HFFc6 (cell line): ENCODE measurements at regions not wholly inside any gene's neighbourhood (a gene's known extent, or its start where the extent isn't known, plus 50 kb on each side); places are given as distances from the start of the nearest gene placed in this dataset.

Source experiments
- DNase-seq: peaks from one replicate; pipeline ENCODE4 v3.0.0-alpha.2; 2018
- H3K27ac Mint-ChIP-seq: 2 replicates; pipeline ENCODE4 v1.8.0; 2020; ENCODE audit warnings: mild to moderate bottlenecking, mixed read lengths
- H3K27me3 Mint-ChIP-seq: 2 replicates; pipeline ENCODE4 v1.8.0; 2021; ENCODE audit warnings: mild to moderate bottlenecking, moderate library complexity, mixed read lengths; ENCODE audit not compliant: insufficient read depth
- H3K36me3 Mint-ChIP-seq: 2 replicates; pipeline ENCODE4 v1.8.0; 2021; ENCODE audit warnings: low read depth, mixed read lengths
- H3K4me1 Mint-ChIP-seq: 2 replicates; pipeline ENCODE4 v1.8.0; 2020; ENCODE audit warnings: low read depth, mixed read lengths
- H3K4me3 Mint-ChIP-seq: 2 replicates; pipeline ENCODE4 v1.8.0; 2020; ENCODE audit warnings: mild to moderate bottlenecking, moderate library complexity, mixed read lengths
- H3K9me3 Mint-ChIP-seq: 2 replicates; pipeline ENCODE4 v1.8.0; 2020; ENCODE audit warnings: mild to moderate bottlenecking, mixed read lengths
- TF ChIP-seq, protein P1 (sequence below): fragments of 200-600 bp; sonication (generic); IDR thresholded peaks from 2 replicates; pipeline ENCODE4 v1.5.0; 2021; ENCODE audit warnings: antibody characterized with exemption, mild to moderate bottlenecking

DNA sequence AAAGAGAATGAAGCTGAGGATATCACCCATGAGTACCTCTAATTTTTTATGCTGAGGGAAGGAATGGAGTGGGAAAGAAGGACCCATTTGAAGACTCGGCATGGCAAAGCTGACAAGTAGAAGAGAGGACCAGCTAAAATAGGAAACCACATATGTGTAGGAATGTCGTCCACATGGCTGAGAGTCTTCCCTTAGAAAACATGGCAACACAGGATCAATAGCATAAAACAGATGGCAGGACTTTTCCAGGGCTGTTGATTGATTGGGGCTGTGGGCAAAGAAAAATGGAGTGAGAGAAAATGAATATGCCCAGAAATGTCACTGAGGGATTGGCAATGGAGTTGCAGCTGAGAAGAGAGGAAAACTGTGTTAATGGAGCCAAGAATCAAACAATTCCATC lies 76.2 kb upstream of the PRICKLE2 start:
- Mint-ChIP-seq H3K4me3 (no peak overlapping the region), H3K4me1 (peaks cover 29% of the 10 kb centered on the region), H3K27ac (no peak overlapping the region), H3K36me3 (peaks cover 10% of the 10 kb centered on the region; the same call in 1 of the 2 replicates), H3K27me3 (no peaks in the 10 kb centered on the region; the same call in 1 of the 2 replicates), H3K9me3 (peaks cover 5% of the 10 kb centered on the region)
- TF ChIP-seq, protein P1, sequence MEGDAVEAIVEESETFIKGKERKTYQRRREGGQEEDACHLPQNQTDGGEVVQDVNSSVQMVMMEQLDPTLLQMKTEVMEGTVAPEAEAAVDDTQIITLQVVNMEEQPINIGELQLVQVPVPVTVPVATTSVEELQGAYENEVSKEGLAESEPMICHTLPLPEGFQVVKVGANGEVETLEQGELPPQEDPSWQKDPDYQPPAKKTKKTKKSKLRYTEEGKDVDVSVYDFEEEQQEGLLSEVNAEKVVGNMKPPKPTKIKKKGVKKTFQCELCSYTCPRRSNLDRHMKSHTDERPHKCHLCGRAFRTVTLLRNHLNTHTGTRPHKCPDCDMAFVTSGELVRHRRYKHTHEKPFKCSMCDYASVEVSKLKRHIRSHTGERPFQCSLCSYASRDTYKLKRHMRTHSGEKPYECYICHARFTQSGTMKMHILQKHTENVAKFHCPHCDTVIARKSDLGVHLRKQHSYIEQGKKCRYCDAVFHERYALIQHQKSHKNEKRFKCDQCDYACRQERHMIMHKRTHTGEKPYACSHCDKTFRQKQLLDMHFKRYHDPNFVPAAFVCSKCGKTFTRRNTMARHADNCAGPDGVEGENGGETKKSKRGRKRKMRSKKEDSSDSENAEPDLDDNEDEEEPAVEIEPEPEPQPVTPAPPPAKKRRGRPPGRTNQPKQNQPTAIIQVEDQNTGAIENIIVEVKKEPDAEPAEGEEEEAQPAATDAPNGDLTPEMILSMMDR, result no peak
- DNase-seq, result no peak

DNA sequence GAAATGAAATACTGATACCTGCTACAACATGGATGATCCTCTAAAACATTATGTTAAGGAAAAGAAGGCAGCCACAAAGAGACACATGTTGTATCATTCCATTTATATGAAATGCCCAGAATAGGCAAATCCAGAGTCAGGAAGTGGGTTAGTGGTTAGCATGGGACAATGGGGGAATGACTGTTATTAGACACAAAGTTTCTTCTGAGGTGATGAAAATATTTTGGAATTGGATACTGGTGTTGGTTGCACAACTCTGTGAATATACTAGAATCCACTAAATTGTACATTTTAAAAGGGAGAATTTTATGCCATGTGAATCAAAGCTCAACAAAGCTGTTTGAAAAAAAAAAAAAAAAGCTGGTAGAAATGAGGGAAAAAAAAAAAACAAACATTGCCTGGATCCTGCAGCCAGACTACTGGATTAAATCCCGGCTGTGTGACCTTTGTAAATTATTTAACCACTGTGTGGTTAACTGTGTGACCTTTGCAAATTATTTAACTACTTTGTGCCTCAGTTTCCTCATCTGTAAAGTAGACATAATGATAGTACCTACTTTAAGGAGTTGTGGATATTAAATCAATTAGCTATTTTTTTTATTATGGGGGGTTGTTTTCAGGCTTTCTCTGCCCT lies 75.6 kb upstream of the PRICKLE2 start:
- H3K4me1 Mint-ChIP-seq, result peaks cover 28% of the 10 kb centered on the region
- H3K27ac Mint-ChIP-seq, result no peak overlapping the region
- H3K9me3 Mint-ChIP-seq, result peaks cover 5% of the 10 kb centered on the region
- peak; percentile 53 for DNase-seq
- no peaks in the 10 kb centered on the region; the same call in 1 of the 2 replicates for H3K27me3 Mint-ChIP-seq
- TF ChIP-seq, protein P1, result no peak
- no peak overlapping the region for H3K4me3 Mint-ChIP-seq
- peaks cover 10% of the 10 kb centered on the region; the same call in 1 of the 2 replicates for H3K36me3 Mint-ChIP-seq

DNA sequence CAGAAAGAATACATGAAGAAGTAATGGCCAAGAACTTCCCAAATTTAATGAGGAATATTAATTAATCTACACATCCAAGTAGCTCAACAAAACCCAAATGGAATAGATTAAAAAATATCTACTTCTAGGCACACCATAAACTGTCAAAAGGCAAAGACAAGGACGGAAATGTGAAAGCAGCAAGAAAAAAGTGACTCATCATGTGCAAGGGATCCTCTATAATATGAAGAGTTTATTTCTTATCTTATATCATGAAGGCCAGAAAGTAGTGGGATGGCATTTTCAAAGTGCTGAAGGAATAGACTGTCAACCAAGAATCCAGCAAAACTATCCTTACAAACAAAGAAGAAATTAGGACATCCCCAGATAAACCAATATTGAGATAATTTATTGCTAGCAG lies 73.9 kb upstream of the PRICKLE2 start:
- H3K27ac Mint-ChIP-seq, result no peak overlapping the region
- TF ChIP-seq, protein P1, result no peak
- peaks cover 10% of the 10 kb centered on the region; the same call in 1 of the 2 replicates for H3K36me3 Mint-ChIP-seq
- no peak overlapping the region for H3K4me3 Mint-ChIP-seq
- no peaks in the 10 kb centered on the region for H3K27me3 Mint-ChIP-seq
- H3K4me1 Mint-ChIP-seq, result peaks cover 40% of the 10 kb centered on the region
- DNase-seq, result no peak
- H3K9me3 Mint-ChIP-seq, result peaks cover 5% of the 10 kb centered on the region

DNA sequence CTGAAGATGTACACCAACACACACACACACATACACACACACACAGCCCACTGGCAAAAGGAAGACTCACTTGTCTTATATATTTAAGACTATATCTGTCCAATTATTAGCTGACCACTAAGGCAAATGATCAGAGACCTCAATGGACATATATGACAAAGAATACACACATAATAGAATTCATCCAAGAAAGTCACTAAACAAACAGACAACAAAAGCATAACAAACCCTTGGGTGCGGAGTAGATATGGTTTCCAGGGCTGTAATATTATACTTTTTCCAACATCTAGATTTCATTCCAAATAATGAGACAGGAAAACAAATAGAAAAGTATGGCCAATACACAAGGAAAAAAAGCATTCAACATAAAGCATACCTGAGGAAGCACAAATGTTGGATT lies 72.3 kb upstream of the PRICKLE2 start:
- H3K27me3 Mint-ChIP-seq, result no peaks in the 10 kb centered on the region
- H3K4me1 Mint-ChIP-seq, result peaks cover 39% of the 10 kb centered on the region
- H3K27ac Mint-ChIP-seq, result no peak overlapping the region
- no peak overlapping the region for H3K4me3 Mint-ChIP-seq
- DNase-seq, result no peak
- TF ChIP-seq, protein P1, result no peak
- H3K36me3 Mint-ChIP-seq, result peaks cover 10% of the 10 kb centered on the region; the same call in 1 of the 2 replicates
- H3K9me3 Mint-ChIP-seq, result peaks cover 5% of the 10 kb centered on the region

DNA sequence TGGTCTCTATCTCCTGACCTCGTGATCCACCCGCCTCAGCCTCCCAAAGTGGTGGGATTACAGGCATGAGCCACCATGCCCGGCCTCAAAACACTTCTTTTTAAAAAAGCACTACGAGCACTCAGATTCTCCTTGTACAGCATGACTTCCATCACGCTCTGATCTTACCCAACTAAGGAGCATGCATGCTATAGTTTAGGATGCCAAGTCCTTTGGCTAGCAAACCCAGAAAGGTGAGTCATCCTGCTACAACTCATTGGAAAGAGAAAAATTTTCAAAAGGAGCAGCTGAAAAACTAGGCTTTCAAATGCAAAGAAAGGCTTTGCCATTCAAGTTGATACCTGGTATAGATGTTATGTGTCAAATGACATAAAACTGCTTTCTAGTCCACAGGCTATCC lies 70.3 kb upstream of the PRICKLE2 start:
- peak; percentile 82 for DNase-seq
- Mint-ChIP-seq H3K36me3 (peaks cover 10% of the 10 kb centered on the region; the same call in 1 of the 2 replicates), H3K27me3 (no peaks in the 10 kb centered on the region; the same call in 1 of the 2 replicates), H3K4me1 (peaks cover 48% of the 10 kb centered on the region), H3K9me3 (peaks cover 5% of the 10 kb centered on the region), H3K4me3 (peak overlapping the region; percentile 20; the same call in 1 of the 2 replicates), H3K27ac (peak overlapping the region; percentile 80)
- TF ChIP-seq, protein P1, result no peak
